ENCODE measurements at regions not wholly inside any gene's neighbourhood (a gene's known extent, or its start where the extent isn't known, plus 50 kb on each side); places are given as distances from the start of the nearest gene placed in this dataset.

GRCh38 chr9:135016037-135016640 lies 71.3 kb upstream of the OLFM1 start:
- no peak for TF ChIP-seq CTCF (IDR thresholded peaks at IDR 0.05; ENCODE audit: insufficient read depth, low read depth, low read length)
- TF ChIP-seq EZH2 (IDR thresholded peaks at IDR 0.05; ENCODE audit: insufficient read depth, low read length) = no peak
